K562 (cell line): ENCODE measurements at regions not wholly inside any gene's neighbourhood (a gene's known extent, or its start where the extent isn't known, plus 50 kb on each side); places are given as distances from the start of the nearest gene placed in this dataset.

Source experiments
- ATAC-seq: fragments of 200-7000 bp; cut with Tn5 transposase; 3 replicates; pipeline ENCODE4 v1.9.1; 2020; ENCODE audit warnings: moderate library complexity
- BruUV-seq: library from RNA; stranded (reverse); fragments of 400-500 nt; replicated peaks from 2 replicates; lab custom pipeline; 2021; lab: Mats Ljungman, UMichigan
- CTCF ChIA-PET: fragments of 300-600 bp; formaldehyde crosslinking; extraction: SDS; loops from one replicate; lab custom pipeline; 2021; ENCODE audit warnings: low intra/inter-chr PET ratio; lab: Yijun Ruan, JAX
- POLR2A ChIA-PET: fragments of 300-600, 350-650 bp; sonication (Branson Sonifier 250); formaldehyde crosslinking; extraction: SDS; loops from one replicate; lab custom pipeline; 2021; ENCODE audit warnings: antibody characterized with exemption, inconsistent platforms; lab: Yijun Ruan, JAX
- DNase-seq, 4 experiments: peaks; one replicate each; pipeline versions ENCODE4 v3.0.0 to v3.0.0-alpha.2; 2011 to 2018; ENCODE audit warnings: low spot score in 3 of 4, mixed read lengths in 3 of 4; ENCODE audit errors: extremely low read depth in 1 of 4
- FAIRE-seq: peaks from 2 replicates; lab custom pipeline; 2011; peaks lifted over from hg19 to GRCh38; lab: Jason Lieb, UNC
- H2AFZ ChIP-seq: 2 replicates; pipeline ENCODE4 v1.6.0; 2011; ENCODE audit warnings: low read depth, low read length, control low read depth, inconsistent platforms
- H3K27ac ChIP-seq: fragments of 200-600 bp; 3 replicates; pipeline ENCODE4 v1.8.0; 2011; ENCODE audit warnings: low read depth, mild to moderate bottlenecking, control low read depth, inconsistent platforms, low read length, moderate library complexity, mixed read lengths; ENCODE audit errors: extremely low read depth
- H3K27me3 ChIP-seq, 2 experiments: fragments of 300-600 bp in 1 of 2; 2 replicates in 1 of 2; 3 replicates in 1 of 2; pipeline versions ENCODE4 v1.6.0 to v1.8.0; 2011; ENCODE audit warnings: inconsistent platforms in 2 of 2, low read length in 2 of 2, mild to moderate bottlenecking in 1 of 2, mixed read lengths in 1 of 2, moderate library complexity in 1 of 2; ENCODE audit not compliant: control insufficient read depth in 2 of 2, insufficient read depth in 2 of 2
- H3K36me3 ChIP-seq: fragments of 300-600 bp; 3 replicates; pipeline ENCODE4 v1.8.0; 2011; ENCODE audit warnings: mild to moderate bottlenecking, low read length, inconsistent platforms; ENCODE audit not compliant: control insufficient read depth, insufficient read depth
- H3K4me1 ChIP-seq, 2 experiments: fragments of 200-600 bp in 1 of 2; replicated peaks in 1 of 2; 2 replicates in 1 of 2; 3 replicates in 1 of 2; pipeline versions ENCODE4 v1.5.1 to v1.8.0; 2011; ENCODE audit warnings: inconsistent platforms in 2 of 2, low read length in 2 of 2, mild to moderate bottlenecking in 1 of 2, mixed read lengths in 1 of 2, moderate library complexity in 1 of 2; ENCODE audit not compliant: control insufficient read depth in 2 of 2, insufficient read depth in 2 of 2
- H3K4me2 ChIP-seq: 2 replicates; pipeline ENCODE4 v1.6.1; 2011; ENCODE audit warnings: low read length, control low read depth, inconsistent platforms, mixed read lengths; ENCODE audit not compliant: insufficient read depth
- H3K4me3 ChIP-seq: fragments of 200-600 bp; sonication (generic), shearing (Covaris generic); 2 replicates; pipeline ENCODE4 v1.5.1; 2016; ENCODE audit warnings: control low read depth, inconsistent platforms
- H3K79me2 ChIP-seq: fragments of 200-600 bp; 3 replicates; pipeline ENCODE4 v1.8.0; 2011; ENCODE audit warnings: low read length, inconsistent platforms; ENCODE audit not compliant: control insufficient read depth, insufficient read depth
- H3K9ac ChIP-seq, 2 experiments: 2 replicates each; pipeline versions ENCODE4 v1.6.0 to v1.6.1; 2011; ENCODE audit warnings: low read depth in 2 of 2, low read length in 2 of 2, control low read depth in 1 of 2, inconsistent platforms in 1 of 2, mild to moderate bottlenecking in 1 of 2, mixed read lengths in 1 of 2; ENCODE audit not compliant: insufficient read depth in 1 of 2
- H3K9me1 ChIP-seq: one replicate; pipeline ENCODE4 v1.6.0; 2011; ENCODE audit warnings: inconsistent platforms, mild to moderate bottlenecking, low read length, moderate library complexity; ENCODE audit not compliant: control insufficient read depth, insufficient read depth
- H3K9me3 ChIP-seq: replicated peaks from 2 replicates; pipeline ENCODE4 v1.5.1; 2011; ENCODE audit warnings: low read depth, low read length, inconsistent platforms; ENCODE audit not compliant: control insufficient read depth, insufficient read depth
- H4K20me1 ChIP-seq: replicated peaks from 2 replicates; pipeline ENCODE4 v1.6.1; 2011; ENCODE audit warnings: low read length, inconsistent platforms, mixed read lengths; ENCODE audit not compliant: control insufficient read depth, insufficient read depth
- PHF21A ChIP-seq: fragments of 450-650 bp; IDR thresholded peaks from 2 replicates; pipeline ENCODE4 v1.6.1; 2017; ENCODE audit warnings: low read depth, borderline replicate concordance
- U2AF2 ChIP-seq: fragments of 200-400 bp; formaldehyde crosslinking; optimal IDR thresholded peaks from 2 replicates; pipeline ENCODE3; 2017; ENCODE audit warnings: low read depth, mild to moderate bottlenecking, low read length
- ZBTB12 ChIP-seq: fragments of 250-450 bp; sonication (Bioruptor Pico); IDR thresholded peaks from 2 replicates; pipeline ENCODE4 v1.4.0; 2020
- ZBTB34 ChIP-seq: fragments of 250-450 bp; sonication (Bioruptor Pico); IDR thresholded peaks from 2 replicates; pipeline ENCODE4 v1.8.0; 2021; ENCODE audit warnings: mild to moderate bottlenecking, moderate library complexity
- WGBS: fragments of 100-300 bp; shearing (Covaris generic); methylation state at CpG from one replicate; pipeline ENCODE4 v1.1.6; 2016; ENCODE audit warnings: low coverage, mixed read lengths; ENCODE audit not compliant: insufficient coverage; ENCODE audit errors: missing lambda C conversion rate; 5-methylcytosine and 5-hydroxymethylcytosine counted together
- in situ Hi-C: fragments of 300-500 bp; cut with MboI; formaldehyde crosslinking; loops from 4 replicates; pipeline ENCODE4 v1.15.0; 2018; ENCODE audit warnings: inconsistent platforms, mixed read lengths
- intact Hi-C: fragments of 100-400 bp; cut with micrococcal nuclease; formaldehyde crosslinking; loops from 2 replicates; pipeline ENCODE4 v1.14.2; 2022

- WGBS: 6% methylated on average over 1 of the region's 1 CpG
- in situ Hi-C loops: no loop called here
Measured at GRCh38 chr4:177562859-177563258, 120.6 kb upstream of the AGA start.

More at GRCh38 chr4:177562859-177563258, 120.6 kb upstream of the AGA start:
- TF ChIP-seq PHF21A (no peak), ZBTB34 (CRISPR knock-in tag) (no peak), ZBTB12 (no peak), U2AF2 (no peak)
- ATAC-seq (no peak), FAIRE-seq (no peak), DNase-seq (no peak)
- no TSS peak for BruUV-seq
- ChIA-PET CTCF (no interaction called here), POLR2A (no interaction called here)
- no peaks in the 10 kb centered on the region for H3K9me3 ChIP-seq
- no peaks in the 10 kb centered on the region for H4K20me1 ChIP-seq
- no peak overlapping the region for H3K27ac ChIP-seq
- H2AFZ ChIP-seq: no peak overlapping the region
- intact Hi-C loops: no loop called here
- H3K9ac ChIP-seq: no peak overlapping the region
- H3K4me1 ChIP-seq: no peaks in the 10 kb centered on the region
- H3K9me1 ChIP-seq: no peaks in the 10 kb centered on the region
- H3K36me3 ChIP-seq: no peaks in the 10 kb centered on the region
- no peaks in the 10 kb centered on the region for H3K27me3 ChIP-seq
- no peak overlapping the region for H3K4me2 ChIP-seq
- no peak overlapping the region for H3K4me3 ChIP-seq
- no peaks in the 10 kb centered on the region for H3K79me2 ChIP-seq
